DND-41 (cell line): ENCODE measurements at regions not wholly inside any gene's neighbourhood (a gene's known extent, or its start where the extent isn't known, plus 50 kb on each side); places are given as distances from the start of the nearest gene placed in this dataset.

Experiments used
- CTCF ChIP-seq: IDR thresholded peaks from 2 replicates; pipeline ENCODE4 v1.5.1; 2012; ENCODE audit warnings: borderline replicate concordance, low read length, moderate library complexity, mild to moderate bottlenecking; ENCODE audit not compliant: poor library complexity, severe bottlenecking; ENCODE audit errors: extremely low read depth
- EZH2 ChIP-seq: IDR thresholded peaks from 3 replicates; pipeline ENCODE4 v1.6.1; 2012; ENCODE audit warnings: borderline replicate concordance, low read depth, mild to moderate bottlenecking, moderate library complexity, low read length, inconsistent platforms; ENCODE audit not compliant: severe bottlenecking

- TF ChIP-seq CTCF (no peak), EZH2 (no peak)
These were observed 74.6 kb upstream of the OSBPL8 start for GRCh38 chr12:76634133-76634532.
